Keratinocyte (primary cell): ENCODE measurements at regions not wholly inside any gene's neighbourhood (a gene's known extent, or its start where the extent isn't known, plus 50 kb on each side); places are given as distances from the start of the nearest gene placed in this dataset.

Experiments
- CTCF ChIP-seq, 3 experiments: IDR thresholded peaks in 1 of 3; conservative IDR thresholded peaks in 1 of 3; optimal IDR thresholded peaks in 1 of 3; 2 replicates in 2 of 3; 3 replicates in 1 of 3; pipeline versions ENCODE3 to v1.5.1; 2011; ENCODE audit warnings: low read length in 3 of 3, mild to moderate bottlenecking in 3 of 3, moderate library complexity in 2 of 3, control low read depth in 1 of 3, inconsistent platforms in 1 of 3; ENCODE audit not compliant: insufficient read depth in 2 of 3; ENCODE audit errors: extremely low read depth in 1 of 3
- EZH2 ChIP-seq: IDR thresholded peaks from one replicate; pipeline ENCODE4 v1.6.1; 2012; ENCODE audit warnings: inconsistent platforms, mild to moderate bottlenecking, low read length, moderate library complexity

- TF ChIP-seq CTCF (optimal IDR thresholded peaks at IDR 0.05 in 1 of 3, IDR thresholded peaks at IDR 0.05 in 1 of 3, conservative IDR thresholded peaks at IDR 0.05 in 1 of 3; ENCODE audit: extremely low read depth in 1 of 3, insufficient read depth in 2 of 3, low read length in 3 of 3) (no peak), EZH2 (no peak)
These were observed 1176.8 kb upstream of the PRR20A start for GRCh38 chr13:55963934-55964333.
